OCI-LY1 (cell line): ENCODE measurements at regions not wholly inside any gene's neighbourhood (a gene's known extent, or its start where the extent isn't known, plus 50 kb on each side); places are given as distances from the start of the nearest gene placed in this dataset.

Experiments
- CTCF ChIP-seq: fragments of 200-600 bp; sonication (generic), shearing (Covaris generic); IDR thresholded peaks from 2 replicates; pipeline ENCODE4 v1.5.1; 2017; ENCODE audit warnings: mild to moderate bottlenecking, antibody characterized with exemption, low read length, moderate library complexity, mixed read lengths
- EZH2 ChIP-seq: fragments of 200-600 bp; sonication (generic), shearing (Covaris generic); IDR thresholded peaks from 2 replicates; pipeline ENCODE4 v1.8.0; 2017; ENCODE audit warnings: borderline replicate concordance, mixed run types, mild to moderate bottlenecking, antibody characterized with exemption, low read length, moderate library complexity, mixed read lengths

- no peak for TF ChIP-seq CTCF
- TF ChIP-seq EZH2 = no peak
These were observed 845.9 kb upstream of the ID2 start for GRCh38 chr2:7835693-7836680.
